Midbrain (tissue), 1 donor: ENCODE measurements at regions not wholly inside any gene's neighbourhood (a gene's known extent, or its start where the extent isn't known, plus 50 kb on each side); places are given as distances from the start of the nearest gene placed in this dataset.

Experiments
- DNase-seq: peaks from one replicate; lab custom pipeline; 2025; lab: John Stamatoyannopoulos, UW

- peak; percentile 48 for DNase-seq
Observed at GRCh38 chr4:174120446-174121295, 162.8 kb downstream of the FBXO8 start.

DNA sequence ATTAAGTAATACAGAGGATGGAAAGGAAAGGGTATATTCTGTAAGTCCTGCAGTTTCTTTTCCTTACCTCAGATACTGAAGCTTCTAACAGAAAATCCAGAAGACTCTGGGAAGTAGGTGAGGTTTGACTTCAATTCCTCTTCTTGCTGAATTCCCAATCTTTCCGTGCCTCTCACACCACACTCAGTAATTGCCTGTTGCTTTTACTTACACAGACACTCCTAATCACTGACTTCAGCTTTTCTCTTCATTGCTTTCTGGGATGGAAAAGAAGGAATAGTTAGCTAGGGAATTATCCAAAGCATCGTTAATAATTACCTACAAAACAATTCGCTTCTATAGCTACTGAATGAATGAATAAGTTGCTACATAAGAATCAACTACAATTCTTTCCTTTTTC is 163.6 kb downstream of the FBXO8 start:
- no peak for DNase-seq

DNA sequence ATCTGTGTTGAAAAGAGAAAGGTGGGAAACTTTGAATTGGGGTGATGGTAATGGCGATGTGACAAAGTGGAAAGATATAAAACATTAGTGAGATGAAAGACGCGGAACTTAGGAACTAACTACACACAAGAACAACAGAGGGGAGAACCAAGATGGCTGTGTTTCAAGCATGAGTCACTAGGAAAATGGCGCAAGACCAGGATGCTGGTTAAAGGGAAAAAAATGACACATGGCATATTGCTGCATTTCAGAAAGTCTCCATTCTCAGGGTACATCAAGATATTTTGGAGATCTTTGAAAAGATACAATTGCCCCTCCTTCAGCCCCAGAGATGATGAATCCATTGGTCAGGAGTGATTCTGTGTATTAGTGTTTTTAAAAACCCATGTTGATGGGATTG is 164.4 kb downstream of the FBXO8 start:
- DNase-seq: no peak

GRCh38 chr4:174118171-174118570 is 165.3 kb downstream of the FBXO8 start:
- no peak for DNase-seq

GRCh38 chr4:174117445-174117844 is 166.0 kb downstream of the FBXO8 start:
- DNase-seq: no peak

DNA sequence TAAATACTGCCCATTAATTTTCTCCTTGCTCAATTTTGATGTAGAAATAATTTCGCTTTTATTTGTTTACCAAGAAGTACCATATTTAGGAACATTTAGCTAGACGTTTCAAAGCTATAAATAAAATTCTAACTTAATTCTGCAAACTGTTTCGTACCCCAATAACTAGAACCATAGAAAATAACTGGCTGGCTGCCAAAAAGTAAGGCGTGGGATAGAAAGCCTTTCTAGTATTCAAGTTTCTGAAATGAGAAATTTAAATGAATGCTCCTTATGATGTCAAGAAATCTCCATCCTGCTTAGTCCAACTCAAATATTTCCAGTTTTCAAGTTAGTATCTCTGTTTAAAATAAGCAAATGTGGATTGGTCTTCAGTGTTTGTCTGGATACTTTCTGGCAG is 167.4 kb downstream of the FBXO8 start:
- DNase-seq: no peak

DNA sequence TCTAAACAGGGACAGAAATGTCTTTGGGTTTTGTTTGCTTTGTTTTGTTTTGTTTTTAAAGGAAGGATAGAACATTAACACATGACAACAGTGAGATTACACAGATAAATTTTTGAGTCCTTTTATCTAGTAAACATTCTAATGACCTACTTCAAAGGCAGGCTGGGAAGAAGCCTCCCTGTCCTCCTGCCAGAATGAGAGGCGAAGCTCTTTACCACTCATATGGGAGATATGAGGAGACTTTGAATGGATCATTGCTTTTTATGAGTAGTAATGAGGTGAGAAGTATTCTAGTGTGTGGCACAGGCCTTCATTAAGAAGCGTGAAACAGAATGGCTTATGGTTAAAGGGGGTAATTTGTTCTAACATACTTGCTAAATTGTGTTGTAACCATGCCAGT is 172.0 kb downstream of the FBXO8 start:
- DNase-seq: no peak

DNA sequence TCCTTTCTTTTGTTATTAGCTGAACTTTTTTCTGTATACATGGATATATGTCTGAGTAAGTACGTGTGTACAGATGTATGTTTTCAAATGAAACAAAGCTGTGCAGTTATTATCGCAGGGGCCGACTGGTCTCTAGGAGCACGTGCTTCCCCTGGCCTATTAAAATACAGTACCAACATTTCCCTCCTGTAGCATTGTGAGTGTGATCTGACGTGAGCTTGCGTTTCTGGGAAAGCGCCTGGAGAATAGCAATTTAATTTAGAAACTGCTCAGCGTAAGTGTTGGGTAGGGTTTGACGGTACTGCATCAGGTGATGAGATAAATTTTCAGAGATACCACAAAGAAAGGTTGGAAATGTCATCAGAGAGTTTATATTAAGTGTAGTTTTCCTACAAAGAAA is 173.3 kb downstream of the FBXO8 start:
- DNase-seq: no peak

- DNase-seq: no peak
Observed at GRCh38 chr4:174107746-174108354, 175.6 kb downstream of the FBXO8 start.

GRCh38 chr4:174105202-174105601 is 178.3 kb downstream of the FBXO8 start:
- no peak for DNase-seq

- DNase-seq: no peak
Observed at GRCh38 chr4:174100910-174101309, 182.6 kb downstream of the FBXO8 start.

GRCh38 chr4:174099712-174100111 is 183.8 kb downstream of the FBXO8 start:
- DNase-seq: no peak

DNA sequence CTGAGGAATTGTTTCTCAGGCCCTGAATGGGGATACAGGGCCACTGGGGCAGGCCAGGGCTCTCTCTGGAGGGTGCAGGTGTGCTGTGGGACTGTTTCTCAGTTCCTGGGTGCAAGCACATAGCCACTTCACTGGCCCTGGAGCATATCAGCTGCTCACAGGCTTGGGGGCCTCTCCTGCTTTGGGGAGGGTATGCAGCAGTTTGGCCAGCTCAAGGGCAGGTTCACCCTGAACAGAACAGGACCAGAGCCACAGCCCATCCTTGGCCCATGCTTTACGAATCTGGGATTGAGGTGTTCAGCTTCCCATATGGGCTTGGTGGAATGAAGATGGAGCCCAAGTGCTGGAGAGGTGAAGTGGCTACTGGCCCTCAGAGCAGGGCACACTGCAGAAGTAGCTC is 186.5 kb downstream of the FBXO8 start:
- no peak for DNase-seq

DNA sequence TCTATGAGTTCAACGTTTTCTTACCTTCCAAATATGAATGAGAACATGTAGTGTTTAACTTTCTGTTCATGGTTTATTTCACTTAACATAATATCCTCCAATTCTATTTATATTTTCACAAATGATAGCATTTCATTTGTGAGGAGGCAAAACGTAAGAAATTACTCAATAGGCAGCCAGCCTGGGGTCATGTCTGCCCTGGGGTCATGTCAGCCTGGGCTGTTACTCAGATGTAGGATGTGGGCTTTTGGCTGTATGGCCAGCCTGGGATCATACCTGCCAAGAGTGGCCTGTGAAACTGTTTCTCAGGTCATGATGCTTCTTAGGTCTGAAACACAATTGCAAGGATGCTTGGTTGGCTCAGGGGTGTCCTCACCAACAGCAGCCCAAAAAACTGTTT is 187.0 kb downstream of the FBXO8 start:
- no peak for DNase-seq

- DNase-seq: no peak
Observed at GRCh38 chr4:174091130-174091529, 192.3 kb downstream of the FBXO8 start.

- no peak for DNase-seq
Observed at GRCh38 chr4:174089711-174090110, 193.8 kb downstream of the FBXO8 start.

GRCh38 chr4:174088795-174089194 is 194.7 kb downstream of the FBXO8 start:
- no peak for DNase-seq

GRCh38 chr4:174086829-174087799 is 196.4 kb downstream of the FBXO8 start:
- no peak for DNase-seq

DNA sequence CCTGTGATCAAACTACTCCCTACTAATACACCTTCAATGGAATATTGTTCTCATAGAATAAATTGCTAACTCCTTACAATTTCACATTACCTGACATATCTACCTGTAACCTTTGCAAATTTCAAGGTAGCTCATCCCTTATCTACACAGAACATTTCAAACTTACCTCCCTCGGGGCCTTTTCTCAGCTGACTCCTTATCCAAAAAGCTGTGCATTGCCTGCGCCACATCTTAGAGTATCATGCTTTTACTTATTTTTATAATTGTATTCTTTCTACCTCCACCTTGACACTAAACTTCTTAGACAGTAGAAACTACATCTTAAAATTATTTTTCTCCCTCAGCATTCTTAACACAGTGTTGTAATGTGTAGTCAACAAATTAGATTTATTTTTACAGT is 198.5 kb downstream of the FBXO8 start:
- DNase-seq: no peak

DNA sequence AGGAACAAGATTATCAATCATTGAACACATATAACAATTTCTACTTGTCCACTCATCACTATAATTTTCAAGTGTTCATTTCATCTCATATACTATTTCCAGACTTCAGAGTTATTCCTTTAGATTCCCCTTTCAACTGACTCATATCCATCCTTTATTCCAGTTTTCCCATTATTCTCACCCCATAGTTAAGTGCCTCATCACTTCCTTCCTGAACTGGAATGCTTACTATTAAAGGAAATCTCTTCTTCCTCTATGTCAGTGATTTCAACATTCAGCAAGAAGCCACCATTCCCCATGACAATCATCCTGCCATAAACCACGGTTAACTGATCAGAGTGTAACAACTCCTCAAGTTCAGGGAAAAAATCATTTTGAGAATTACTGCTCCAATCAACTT is 198.9 kb downstream of the FBXO8 start:
- DNase-seq: no peak

DNA sequence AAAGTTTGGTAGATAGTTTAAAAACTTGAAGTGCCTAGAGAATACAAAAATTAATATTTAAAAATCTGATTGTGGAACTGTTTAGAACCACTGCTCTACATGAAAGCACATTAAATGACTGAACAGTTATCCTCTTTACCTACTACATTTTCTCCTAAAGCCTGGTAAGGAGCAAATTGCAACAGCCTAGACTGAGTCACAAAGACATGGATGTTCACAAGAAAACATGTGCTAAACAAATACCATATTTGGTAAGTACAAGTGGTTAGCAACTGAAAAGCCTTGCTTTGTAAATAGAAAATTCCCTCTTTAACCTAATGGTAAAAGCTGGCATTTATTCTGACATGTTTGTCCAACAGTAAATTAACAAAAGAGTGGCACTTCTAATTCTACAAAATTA is 203.1 kb downstream of the FBXO8 start:
- DNase-seq: no peak

DNA sequence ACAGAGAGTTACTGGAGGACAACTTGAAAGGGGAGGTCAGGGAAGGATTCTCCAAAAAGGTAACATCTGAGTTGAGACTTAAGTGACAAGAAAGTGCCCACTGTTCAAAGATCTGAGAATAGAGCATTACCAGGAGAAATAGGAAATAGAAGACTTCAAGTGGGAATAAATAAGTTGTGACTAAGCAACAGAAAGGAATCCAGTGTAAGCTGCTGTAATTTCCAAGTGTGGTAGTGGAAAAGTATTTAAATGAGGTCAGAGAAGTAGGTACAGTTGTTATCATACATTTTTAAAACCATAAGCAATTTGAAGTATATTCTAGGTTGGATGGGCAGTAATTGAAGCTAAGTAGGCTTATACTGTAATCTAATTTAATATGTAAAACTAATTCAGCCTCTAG is 211.9 kb downstream of the FBXO8 start:
- DNase-seq: no peak
